GM19043 (cell line): ENCODE measurements at regions not wholly inside any gene's neighbourhood (a gene's known extent, or its start where the extent isn't known, plus 50 kb on each side); places are given as distances from the start of the nearest gene placed in this dataset.
A peak's percentile ranks its signal among the peaks of the same experiment; 100 is the strongest.
"Not testable (repeated sequence)": the region's sequence is repeated elsewhere in the genome, so short reads cannot be mapped to it uniquely, and the experiment has no call there.

Source experiments
- ATAC-seq: cut with Tn5 transposase; IDR thresholded peaks from one replicate; pipeline ENCODE4 v1.9.1; 2021; ENCODE audit warnings: low read depth; ENCODE audit not compliant: unreplicated experiment

DNA sequence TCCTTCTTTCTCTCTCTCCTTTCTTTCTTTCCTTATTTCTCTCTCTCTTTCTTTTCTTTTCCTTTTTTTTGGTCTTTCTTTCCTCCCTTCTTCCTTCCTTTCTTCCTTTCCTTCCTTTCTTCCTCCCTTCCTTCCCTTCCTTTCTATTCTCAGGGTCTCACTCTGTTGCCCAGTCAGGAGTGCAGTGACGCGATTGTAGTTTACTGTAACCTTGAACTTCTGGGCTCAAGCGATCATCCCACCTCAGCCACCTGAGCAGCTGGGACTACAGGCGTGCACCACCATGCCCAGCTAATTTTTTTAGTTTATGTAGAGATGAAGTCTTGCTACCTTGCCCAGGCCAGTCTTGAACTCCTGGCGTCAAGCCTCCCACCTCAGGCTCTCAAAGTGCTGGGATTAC lies 83.8 kb upstream of the PPM1B start:
- ATAC-seq: no peak

DNA sequence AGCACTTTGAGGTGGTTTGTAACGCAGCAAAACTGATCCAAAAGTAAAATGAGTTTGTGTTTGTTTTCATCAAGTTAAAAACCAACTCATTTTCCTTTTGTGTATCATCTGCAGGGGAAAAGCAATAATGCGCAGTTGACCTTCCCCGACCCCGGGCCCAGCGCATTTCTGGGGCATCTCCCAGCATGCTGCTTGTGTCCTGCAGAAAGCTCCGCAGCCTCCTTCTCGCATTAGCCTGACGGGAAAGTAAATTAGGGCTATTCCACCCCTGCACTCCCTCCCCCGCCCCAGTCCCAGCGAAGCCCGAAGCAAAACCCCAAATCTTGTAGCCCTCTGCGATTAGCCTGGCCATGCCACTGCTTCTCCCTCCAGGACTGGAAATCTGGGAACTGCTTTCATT lies 82.0 kb upstream of the PPM1B start:
- no peak for ATAC-seq

- no peak for ATAC-seq
Measured at GRCh38 chr2:44087036-44087713, 81.5 kb upstream of the PPM1B start.

DNA sequence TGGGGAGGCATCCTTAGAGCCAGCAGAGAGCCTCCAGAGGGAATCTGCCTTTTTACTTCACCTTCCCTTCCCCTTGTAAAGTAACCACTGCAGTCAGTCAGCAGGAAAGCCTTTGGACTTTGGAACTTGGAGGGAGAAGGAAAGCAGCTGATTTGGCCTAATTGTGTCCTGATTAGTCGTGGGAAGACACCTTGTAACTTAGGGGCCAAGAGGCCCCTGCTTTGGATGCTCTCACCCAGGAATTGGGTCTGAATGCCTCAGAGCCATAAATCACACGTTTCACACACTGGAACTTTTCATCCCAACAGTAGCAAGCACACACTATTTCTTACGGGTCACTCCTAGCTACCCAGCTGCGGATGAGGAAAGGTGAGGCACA lies 81.0 kb upstream of the PPM1B start:
- no peak for ATAC-seq

GRCh38 chr2:44092519-44092918 lies 76.2 kb upstream of the PPM1B start:
- ATAC-seq: not testable (repeated sequence)

DNA sequence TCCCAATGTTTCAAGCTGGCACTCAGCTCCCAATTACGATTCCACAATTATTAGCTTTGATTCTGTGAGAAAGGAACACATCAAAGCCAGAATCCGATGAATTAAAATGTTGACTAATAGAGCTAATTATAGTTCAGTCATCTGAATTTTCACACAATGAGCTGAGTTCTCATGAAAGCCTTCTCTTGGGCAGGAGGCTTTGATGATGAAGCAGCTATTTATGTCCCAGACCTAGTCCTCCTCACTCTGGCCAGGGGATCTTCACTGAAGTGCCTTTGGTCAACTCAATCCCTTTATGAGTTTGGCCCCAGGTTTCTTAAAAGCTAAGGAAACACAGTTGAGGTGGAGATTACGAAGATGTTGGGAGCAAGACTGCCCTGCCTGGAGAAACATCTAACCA lies 74.7 kb upstream of the PPM1B start:
- ATAC-seq: no peak

DNA sequence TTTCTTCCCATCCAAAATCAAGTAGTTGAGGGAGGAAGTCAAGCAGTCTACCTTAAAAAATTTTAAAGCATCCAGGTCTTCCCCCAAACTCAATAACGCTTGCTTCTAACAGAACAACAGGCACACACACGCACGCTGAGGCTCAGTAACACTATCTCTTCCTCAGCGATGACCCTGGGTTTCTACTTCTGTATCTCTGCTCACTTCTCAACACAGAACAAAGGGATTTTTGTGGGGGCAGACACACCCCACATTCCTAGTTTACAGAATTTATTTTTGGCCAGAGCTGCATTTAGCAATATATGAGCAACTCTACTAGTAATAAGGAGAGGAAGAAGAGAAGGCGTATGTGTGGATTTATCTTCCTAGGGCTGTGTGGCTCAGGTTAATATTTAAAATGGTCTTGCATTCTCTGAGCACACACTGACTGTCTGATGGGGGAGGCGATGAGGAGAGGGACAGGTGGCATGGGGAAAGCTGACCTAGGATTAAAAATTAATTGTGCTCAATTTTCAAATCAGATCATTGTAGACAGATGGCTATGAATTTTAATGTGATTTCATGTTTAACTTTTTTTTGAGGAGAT lies 71.3 kb upstream of the PPM1B start:
- no peak for ATAC-seq

- no peak for ATAC-seq
Measured at GRCh38 chr2:44098050-44098449, 70.6 kb upstream of the PPM1B start.

DNA sequence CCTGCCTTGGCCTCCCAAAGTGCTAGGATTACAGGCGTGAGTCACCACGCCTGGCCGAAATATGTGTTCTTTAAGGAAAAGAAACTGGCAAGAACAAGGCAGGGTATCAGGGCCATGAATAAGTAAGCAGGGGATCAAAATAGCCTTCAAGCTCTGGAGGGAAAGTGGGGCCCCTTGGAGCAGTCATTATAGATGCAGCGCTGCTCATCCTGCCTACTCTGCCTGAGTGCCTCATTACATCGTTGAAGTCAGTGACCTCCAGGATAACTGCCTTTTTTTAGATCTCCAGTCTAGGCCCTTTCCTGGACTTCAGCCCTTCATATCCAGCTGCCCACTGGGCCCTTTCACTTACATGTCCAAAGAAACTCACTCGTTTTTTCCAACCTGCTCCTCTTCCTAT lies 69.8 kb upstream of the PPM1B start:
- ATAC-seq: no peak

DNA sequence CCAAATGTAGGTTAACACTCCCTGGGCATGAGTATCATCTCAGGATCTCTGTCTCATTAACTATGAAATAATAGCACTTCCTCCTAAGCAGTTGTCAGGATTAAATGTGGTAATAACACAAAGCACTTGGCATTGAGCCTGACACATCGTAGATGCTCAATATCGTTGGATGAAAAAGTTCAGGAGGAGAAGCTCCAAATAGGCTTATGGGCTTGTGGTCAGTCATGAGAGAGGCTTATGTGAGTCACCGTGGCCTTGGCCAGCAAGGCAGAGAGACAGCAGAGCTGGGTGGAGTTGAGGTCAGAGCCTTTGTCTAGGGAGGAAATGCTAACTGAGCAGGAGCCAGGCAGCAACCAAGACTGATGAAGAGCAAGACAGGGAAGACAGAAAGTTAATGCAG lies 68.3 kb upstream of the PPM1B start:
- ATAC-seq: no peak

- ATAC-seq: no peak
Measured at GRCh38 chr2:44101246-44101645, 67.4 kb upstream of the PPM1B start.

GRCh38 chr2:44102790-44103562 lies 65.7 kb upstream of the PPM1B start:
- ATAC-seq: no peak

DNA sequence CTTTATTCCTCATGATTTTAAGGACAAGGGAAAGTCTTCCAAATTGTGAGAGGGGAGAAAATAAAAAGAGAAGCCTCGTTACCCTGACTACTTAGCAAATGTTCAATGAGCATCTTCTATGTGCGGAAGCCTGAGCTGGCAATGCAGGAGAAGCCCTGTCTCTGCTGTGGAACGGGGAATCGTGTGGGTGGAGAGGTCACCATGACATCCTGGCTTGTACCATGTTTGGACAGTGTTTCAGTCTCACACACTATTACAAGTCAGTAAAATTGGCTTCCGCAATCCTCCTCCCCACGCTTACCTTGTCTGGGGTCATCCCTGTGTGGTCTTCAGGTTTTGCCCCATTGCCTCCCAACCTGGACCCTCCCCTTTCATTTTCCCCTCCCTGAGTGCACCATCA lies 65.0 kb upstream of the PPM1B start:
- ATAC-seq: no peak

- ATAC-seq: no peak
Measured at GRCh38 chr2:44104855-44105271, 63.8 kb upstream of the PPM1B start.

DNA sequence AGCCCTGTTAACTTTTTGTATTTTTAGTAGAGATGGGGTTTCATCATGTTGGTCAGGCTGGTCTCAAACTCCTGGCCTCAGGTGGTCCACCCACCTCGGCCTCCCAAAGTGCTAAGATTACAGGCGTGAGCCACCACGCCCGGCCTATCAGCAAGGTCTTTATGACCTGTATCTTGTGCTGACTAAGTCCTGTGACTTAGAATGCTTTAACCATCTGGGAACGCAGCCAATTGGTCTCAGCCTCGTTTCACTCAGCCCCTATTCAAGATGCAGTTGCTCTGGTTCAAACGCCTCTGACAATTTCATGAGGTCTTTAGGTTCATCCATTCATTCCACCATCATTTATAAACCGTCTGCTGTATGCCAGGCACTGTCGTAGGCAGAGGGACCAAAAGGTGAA lies 62.2 kb upstream of the PPM1B start:
- ATAC-seq: not testable (repeated sequence)

DNA sequence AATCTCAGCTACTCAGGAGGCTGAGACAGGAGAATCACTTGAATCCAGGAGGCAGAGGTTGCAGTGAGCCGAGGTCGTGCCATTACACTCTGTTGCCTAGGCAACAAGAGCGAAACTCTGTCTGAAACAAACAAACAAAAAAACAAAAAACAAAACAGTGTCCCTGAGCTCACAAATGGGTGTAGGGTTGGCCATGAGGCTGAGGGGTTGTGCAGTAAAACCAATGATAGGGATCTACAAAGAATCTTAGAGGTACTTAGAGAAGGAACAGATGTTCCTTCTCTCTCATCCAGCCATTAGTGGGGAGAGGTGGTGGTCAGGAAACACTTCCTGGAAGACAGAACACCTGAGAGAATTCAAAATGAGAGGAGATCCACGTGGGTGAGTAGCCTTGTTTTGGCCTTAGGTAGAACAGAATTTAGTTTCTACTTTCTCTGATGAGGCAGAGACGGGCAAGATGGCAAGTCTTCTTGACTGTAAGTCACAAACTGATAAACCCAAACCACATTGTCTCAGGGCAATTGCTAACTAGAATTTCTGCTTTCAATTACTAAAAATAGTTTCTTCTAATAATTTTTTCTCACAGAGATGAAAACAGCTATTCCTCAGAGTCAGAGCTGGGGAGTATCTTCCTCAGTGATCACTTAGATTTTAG lies 61.5 kb upstream of the PPM1B start:
- ATAC-seq: peak; percentile 76

GRCh38 chr2:44107974-44108373 lies 60.7 kb upstream of the PPM1B start:
- ATAC-seq: no peak

- no peak for ATAC-seq
Measured at GRCh38 chr2:44109166-44109565, 59.5 kb upstream of the PPM1B start.

DNA sequence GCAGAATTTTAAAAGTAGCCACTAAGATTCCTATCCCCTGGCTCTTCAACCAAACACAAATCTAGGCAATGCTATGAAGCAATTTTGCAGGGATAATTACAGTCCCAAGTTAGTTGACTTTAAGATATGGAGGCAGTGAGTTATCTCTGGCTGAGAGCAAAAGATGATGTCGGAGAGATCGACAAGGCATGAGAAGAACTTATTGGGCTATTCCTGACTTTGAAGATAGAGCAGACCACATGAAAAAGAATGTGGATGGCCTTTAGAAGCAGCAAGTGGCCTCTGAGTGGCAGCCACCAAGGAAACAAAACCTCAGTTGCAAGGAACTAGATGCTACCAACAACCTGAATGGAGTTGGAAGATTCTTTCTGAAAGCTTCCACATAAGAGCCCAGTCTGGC lies 58.2 kb upstream of the PPM1B start:
- ATAC-seq: no peak

DNA sequence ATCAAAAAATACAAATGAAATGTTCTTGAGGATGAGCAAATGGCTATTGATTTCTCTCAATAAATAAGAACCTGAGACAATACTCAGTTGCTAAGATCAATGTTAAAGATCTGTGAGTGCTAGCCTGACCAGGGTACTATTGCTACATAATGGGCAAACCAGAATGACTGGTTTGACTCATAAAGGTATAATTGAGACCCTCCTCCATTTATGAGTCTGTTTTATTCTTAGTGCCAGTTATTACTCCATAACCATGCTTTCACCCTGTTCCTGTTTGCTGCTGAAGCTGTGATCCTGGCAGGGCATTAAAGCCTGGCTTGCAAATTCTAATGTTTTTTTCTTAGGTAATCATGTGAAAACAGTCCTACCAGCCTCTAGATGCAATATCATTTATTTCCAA lies 56.6 kb upstream of the PPM1B start:
- no peak for ATAC-seq

DNA sequence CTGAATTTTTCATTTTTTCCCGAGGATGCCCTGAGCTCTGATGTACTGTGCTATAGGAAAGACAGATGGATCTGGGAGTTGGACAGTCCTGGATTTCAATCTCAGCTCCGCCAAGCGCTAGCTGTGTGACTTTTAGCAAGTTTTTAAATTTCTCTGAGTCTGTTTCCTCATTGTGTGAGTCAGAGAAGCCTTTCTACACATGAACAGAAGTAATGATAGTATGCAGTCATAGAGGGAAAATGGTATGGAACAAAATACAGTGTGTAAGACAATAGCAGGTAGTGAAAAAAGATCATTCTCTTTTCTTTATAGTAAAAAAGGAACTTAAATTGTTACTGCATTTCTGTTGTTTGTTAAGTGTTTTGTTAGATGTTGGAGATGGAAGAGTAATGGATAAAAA lies 52.4 kb upstream of the PPM1B start:
- no peak for ATAC-seq
